ENCODE measurements at regions not wholly inside any gene's neighbourhood (a gene's known extent, or its start where the extent isn't known, plus 50 kb on each side); places are given as distances from the start of the nearest gene placed in this dataset.

GRCh38 chr6:118712969-118713368, 61.6 kb upstream of the CEP85L start:
- no peak for TF ChIP-seq CTCF (conservative IDR thresholded peaks at IDR 0.05; ENCODE audit: low read length)
- no peak overlapping the region for H3K4me3 ChIP-seq (ENCODE audit: low read length)
- DNase-seq (ENCODE audit: low read depth), result peak; percentile 89

GRCh38 chr6:118710616-118711015, 59.2 kb upstream of the CEP85L start:
- no peak overlapping the region for H3K4me3 ChIP-seq (ENCODE audit: low read length)
- TF ChIP-seq CTCF (conservative IDR thresholded peaks at IDR 0.05; ENCODE audit: low read length), result no peak
- DNase-seq (ENCODE audit: low read depth), result no peak

GRCh38 chr6:118709859-118710350, 58.5 kb upstream of the CEP85L start:
- no peak for TF ChIP-seq CTCF (conservative IDR thresholded peaks at IDR 0.05; ENCODE audit: low read length)
- peak; percentile 55 for DNase-seq (ENCODE audit: low read depth)
- peak overlapping the region; percentile 54 for H3K4me3 ChIP-seq (ENCODE audit: low read length)

- DNase-seq (ENCODE audit: low read depth), result peak; percentile 78
- TF ChIP-seq CTCF (conservative IDR thresholded peaks at IDR 0.05; ENCODE audit: low read length), result no peak
- H3K4me3 ChIP-seq (ENCODE audit: low read length), result peak overlapping the region; percentile 54
Measured at GRCh38 chr6:118708744-118709143, 57.4 kb upstream of the CEP85L start.

GRCh38 chr6:118708055-118708454, 56.7 kb upstream of the CEP85L start:
- H3K4me3 ChIP-seq (ENCODE audit: low read length), result no peak overlapping the region
- TF ChIP-seq CTCF (conservative IDR thresholded peaks at IDR 0.05; ENCODE audit: low read length), result no peak
- no peak for DNase-seq (ENCODE audit: low read depth)

- peak; percentile 18 for DNase-seq (ENCODE audit: low read depth)
- no peak for TF ChIP-seq CTCF (conservative IDR thresholded peaks at IDR 0.05; ENCODE audit: low read length)
- H3K4me3 ChIP-seq (ENCODE audit: low read length), result no peak overlapping the region
Measured at GRCh38 chr6:118706702-118707101, 55.3 kb upstream of the CEP85L start.

- no peak for TF ChIP-seq CTCF (conservative IDR thresholded peaks at IDR 0.05; ENCODE audit: low read length)
- peak; percentile 82 for DNase-seq (ENCODE audit: low read depth)
- peak overlapping the region; percentile 43 for H3K4me3 ChIP-seq (ENCODE audit: low read length)
Measured at GRCh38 chr6:118705544-118706491, 54.4 kb upstream of the CEP85L start.
